ENCODE measurements at regions not wholly inside any gene's neighbourhood (a gene's known extent, or its start where the extent isn't known, plus 50 kb on each side); places are given as distances from the start of the nearest gene placed in this dataset.

- TF ChIP-seq, protein P1, sequence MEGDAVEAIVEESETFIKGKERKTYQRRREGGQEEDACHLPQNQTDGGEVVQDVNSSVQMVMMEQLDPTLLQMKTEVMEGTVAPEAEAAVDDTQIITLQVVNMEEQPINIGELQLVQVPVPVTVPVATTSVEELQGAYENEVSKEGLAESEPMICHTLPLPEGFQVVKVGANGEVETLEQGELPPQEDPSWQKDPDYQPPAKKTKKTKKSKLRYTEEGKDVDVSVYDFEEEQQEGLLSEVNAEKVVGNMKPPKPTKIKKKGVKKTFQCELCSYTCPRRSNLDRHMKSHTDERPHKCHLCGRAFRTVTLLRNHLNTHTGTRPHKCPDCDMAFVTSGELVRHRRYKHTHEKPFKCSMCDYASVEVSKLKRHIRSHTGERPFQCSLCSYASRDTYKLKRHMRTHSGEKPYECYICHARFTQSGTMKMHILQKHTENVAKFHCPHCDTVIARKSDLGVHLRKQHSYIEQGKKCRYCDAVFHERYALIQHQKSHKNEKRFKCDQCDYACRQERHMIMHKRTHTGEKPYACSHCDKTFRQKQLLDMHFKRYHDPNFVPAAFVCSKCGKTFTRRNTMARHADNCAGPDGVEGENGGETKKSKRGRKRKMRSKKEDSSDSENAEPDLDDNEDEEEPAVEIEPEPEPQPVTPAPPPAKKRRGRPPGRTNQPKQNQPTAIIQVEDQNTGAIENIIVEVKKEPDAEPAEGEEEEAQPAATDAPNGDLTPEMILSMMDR (IDR thresholded peaks at IDR 0.05): no peak
- no peak for TF ChIP-seq EZH2 (IDR thresholded peaks at IDR 0.05)
Measured at GRCh38 chr22:23513133-23513532, 67.0 kb downstream of the IGLL1 start.

Measured in neural progenitor cell (in vitro differentiated cells).